WTC11 (cell line): ENCODE measurements at regions not wholly inside any gene's neighbourhood (a gene's known extent, or its start where the extent isn't known, plus 50 kb on each side); places are given as distances from the start of the nearest gene placed in this dataset.

Source experiments
- CTCF ChIP-seq: fragments of 200-600 bp; IDR thresholded peaks from 2 replicates; pipeline ENCODE4 v1.8.0; 2022; ENCODE audit warnings: antibody characterized with exemption
- E2F1 ChIP-seq: sonication (generic); formaldehyde crosslinking; IDR thresholded peaks from 2 replicates; pipeline ENCODE4 v1.8.0; 2022; ENCODE audit warnings: mild to moderate bottlenecking, missing genetic modification reagents
- FOXJ3 ChIP-seq: sonication (generic); formaldehyde crosslinking; IDR thresholded peaks from 2 replicates; pipeline ENCODE4 v1.9.0; 2021; ENCODE audit warnings: missing genetic modification reagents, mild to moderate bottlenecking, borderline replicate concordance
- FOXK1 ChIP-seq: sonication (generic); formaldehyde crosslinking; IDR thresholded peaks from 2 replicates; pipeline ENCODE4 v1.8.0; 2022; ENCODE audit warnings: mild to moderate bottlenecking, moderate library complexity, missing genetic modification reagents
- PRDM15 ChIP-seq: sonication (generic); formaldehyde crosslinking; IDR thresholded peaks from 2 replicates; pipeline ENCODE4 v1.8.0; 2022; ENCODE audit warnings: missing genetic modification reagents
- PRRX2 ChIP-seq: fragments of 250-450 bp; sonication (Bioruptor Pico); IDR thresholded peaks from 2 replicates; pipeline ENCODE4 v1.8.0; 2021; ENCODE audit warnings: mild to moderate bottlenecking
- RELA ChIP-seq: sonication (generic); formaldehyde crosslinking; IDR thresholded peaks from 2 replicates; pipeline ENCODE4 v1.8.1; 2022; ENCODE audit warnings: missing genetic modification reagents, mild to moderate bottlenecking, borderline replicate concordance
- USF1 ChIP-seq: sonication (generic); formaldehyde crosslinking; IDR thresholded peaks from 2 replicates; pipeline ENCODE4 v1.8.0; 2022; ENCODE audit warnings: mild to moderate bottlenecking, missing genetic modification reagents

GRCh38 chr6:21740376-21741124, 147.0 kb downstream of the SOX4 start:
- no peak for TF ChIP-seq RELA (CRISPR knock-in tag)
- TF ChIP-seq E2F1 (CRISPR knock-in tag), result no peak
- TF ChIP-seq CTCF, result no peak
- no peak for TF ChIP-seq FOXK1 (CRISPR knock-in tag)
- TF ChIP-seq USF1 (CRISPR knock-in tag), result no peak; the same call in 1 of the 2 replicates
- no peak for TF ChIP-seq PRRX2
- no peak for TF ChIP-seq FOXJ3 (CRISPR knock-in tag)
- no peak for TF ChIP-seq PRDM15 (CRISPR knock-in tag)
